ENCODE measurements at regions not wholly inside any gene's neighbourhood (a gene's known extent, or its start where the extent isn't known, plus 50 kb on each side); places are given as distances from the start of the nearest gene placed in this dataset.

- Histone ChIP-seq H3K4me3 (no peak overlapping the region), H3K4me1 (ENCODE audit: control insufficient read depth, insufficient read depth, low read length) (no peaks in the 10 kb centered on the region), H3K9me3 (replicated peaks; ENCODE audit: control insufficient read depth, insufficient read depth, low read length) (no peaks in the 10 kb centered on the region; the same call in 2 of the 3 replicates), H3K4me2 (ENCODE audit: control insufficient read depth, insufficient read depth) (no peak overlapping the region), H3K9ac (ENCODE audit: control insufficient read depth, insufficient read depth, low read length) (no peak overlapping the region), H3K36me3 (ENCODE audit: control insufficient read depth in 2 of 2, insufficient read depth in 2 of 2, low read length in 1 of 2) (no peaks in the 10 kb centered on the region), H2AFZ (ENCODE audit: control insufficient read depth, low read depth, low read length) (no peak overlapping the region), H3K27me3 (replicated peaks in 1 of 2; ENCODE audit: control insufficient read depth in 2 of 2, insufficient read depth in 2 of 2, low read length in 1 of 2) (no peaks in the 10 kb centered on the region), H3K79me2 (ENCODE audit: control insufficient read depth, insufficient read depth, low read length) (no peaks in the 10 kb centered on the region), H3K27ac (ENCODE audit: control insufficient read depth, insufficient read depth) (no peak overlapping the region), H4K20me1 (ENCODE audit: control insufficient read depth, insufficient read depth) (no peaks in the 10 kb centered on the region)
- no TSS peak for BruUV-seq (replicated peaks)
- CTCF ChIA-PET, result no interaction called here
- in situ Hi-C loops (cut with MboI), result no loop called here
- RAD21 ChIA-PET (ENCODE audit: unreplicated experiment), result no interaction called here
- TF ChIP-seq CTCF (IDR thresholded peaks at IDR 0.05 in 2 of 3, conservative IDR thresholded peaks at IDR 0.05 in 1 of 3; ENCODE audit: control insufficient read depth in 2 of 3, extremely low read depth in 1 of 3, insufficient read depth in 1 of 3, low read depth in 3 of 3, low read length in 3 of 3), result no peak
- TF ChIP-seq CREM (IDR thresholded peaks at IDR 0.05; ENCODE audit: low read depth), result no peak
- TF ChIP-seq BCL3 (IDR thresholded peaks at IDR 0.05; ENCODE audit: borderline replicate concordance, insufficient read depth, low read depth, low read length, poor library complexity, severe bottlenecking), result no peak
- TF ChIP-seq JUNB (IDR thresholded peaks at IDR 0.05), result no peak
- TF ChIP-seq CREB1 (IDR thresholded peaks at IDR 0.05; ENCODE audit: low read depth), result no peak
- TF ChIP-seq EED (IDR thresholded peaks at IDR 0.05; ENCODE audit: low read depth), result no peak
- TF ChIP-seq ATF2 (IDR thresholded peaks at IDR 0.05; ENCODE audit: low read length), result no peak
- TF ChIP-seq CEBPB (IDR thresholded peaks at IDR 0.05; ENCODE audit: borderline replicate concordance in 1 of 2, low read depth in 2 of 2, low read length in 2 of 2), result no peak
- no peak for TF ChIP-seq NR2C1 (IDR thresholded peaks at IDR 0.05)
- no peak for TF ChIP-seq PBX3 (IDR thresholded peaks at IDR 0.05; ENCODE audit: insufficient replicate concordance, low read depth, low read length)
- no peak for TF ChIP-seq ZBTB11 (CRISPR knock-in tag; IDR thresholded peaks at IDR 0.05)
- TF ChIP-seq NFYA (IDR thresholded peaks at IDR 0.05; ENCODE audit: borderline replicate concordance, low read depth, low read length), result no peak
- TF ChIP-seq CHD4 (IDR thresholded peaks at IDR 0.05), result no peak
- SMC1A ChIA-PET (ENCODE audit: uncharacterized antibody, unreplicated experiment), result no interaction called here
- WGBS (ENCODE audit: insufficient coverage, insufficient replicate concordance, low lambda C conversion rate, missing lambda C conversion rate), result 40% methylated on average over 12 of the region's 12 CpGs
- intact Hi-C loops (cut with micrococcal nuclease; ENCODE audit: unreplicated experiment), result no loop called here
- POLR2A ChIA-PET, result no interaction called here
- no peak for DNase-seq (ENCODE audit: low read depth, low spot score)
- no peak for ATAC-seq
- FAIRE-seq, result no peak
Observed at GRCh38 chr9:2406252-2406651, 215.3 kb upstream of the VLDLR start.
